Stimulated activated naive CD8-positive, alpha-beta T cell treated with anti-CD3 and anti-CD28 coated beads, Interleukin-15, Interleukin-2, amounts not matched to agents 100 U/mL and 50 U/mL, for 24 hours (primary cell): ENCODE measurements at regions not wholly inside any gene's neighbourhood (a gene's known extent, or its start where the extent isn't known, plus 50 kb on each side); places are given as distances from the start of the nearest gene placed in this dataset.

Experiments
- ATAC-seq: fragments of 150-1000 bp; cut with Tn5 transposase; one replicate; pipeline ENCODE4 v1.10.0; 2021
- DNase-seq: peaks from one replicate; pipeline ENCODE4 v3.0.0; 2021

- no peak for ATAC-seq
- no peak for DNase-seq
Observed at GRCh38 chr3:24596626-24597025, 102.0 kb upstream of the THRB start.

DNA sequence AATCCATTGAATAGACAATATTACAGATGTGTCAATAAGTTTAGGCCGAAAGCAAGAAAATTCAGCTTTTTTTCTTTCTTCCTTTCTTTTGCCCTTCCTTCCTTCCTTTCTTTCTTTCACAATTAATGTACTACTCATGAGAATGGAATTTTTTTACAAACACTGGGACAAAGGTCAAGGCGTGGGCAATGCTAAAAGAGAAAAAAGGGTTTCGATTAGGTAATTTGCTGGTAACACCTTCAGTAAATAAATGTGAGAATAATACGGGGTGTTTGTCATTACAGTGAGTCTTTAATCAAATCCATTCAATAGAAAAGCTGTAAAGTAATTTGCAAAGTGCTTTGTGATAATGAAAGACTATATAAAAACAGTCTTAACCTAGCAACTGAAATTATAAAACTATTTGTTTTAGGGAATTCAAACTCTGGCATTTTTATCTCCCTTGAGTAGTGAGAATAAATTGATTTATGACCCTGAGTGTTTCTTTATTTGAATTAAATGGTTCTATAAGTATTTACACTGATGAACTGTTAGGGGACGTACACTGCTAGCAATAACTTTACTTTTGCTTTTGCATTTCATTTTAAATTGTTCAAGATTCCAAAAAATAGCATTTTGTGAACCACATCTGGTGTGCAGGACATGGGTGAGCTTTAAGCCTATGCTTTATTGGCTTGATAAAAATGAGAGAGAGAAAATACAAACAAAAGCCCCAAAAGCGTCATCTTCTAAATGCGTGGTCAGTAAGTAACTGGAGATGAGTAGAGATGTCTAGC, 104.2 kb upstream of the THRB start:
- DNase-seq = no peak
- ATAC-seq = no peak

- no peak for ATAC-seq
- DNase-seq = no peak
Observed at GRCh38 chr3:24601066-24601939, 106.7 kb upstream of the THRB start.

- DNase-seq (no peak), ATAC-seq (no peak)
Observed at GRCh38 chr3:24604215-24604614, 109.6 kb upstream of the THRB start.

DNA sequence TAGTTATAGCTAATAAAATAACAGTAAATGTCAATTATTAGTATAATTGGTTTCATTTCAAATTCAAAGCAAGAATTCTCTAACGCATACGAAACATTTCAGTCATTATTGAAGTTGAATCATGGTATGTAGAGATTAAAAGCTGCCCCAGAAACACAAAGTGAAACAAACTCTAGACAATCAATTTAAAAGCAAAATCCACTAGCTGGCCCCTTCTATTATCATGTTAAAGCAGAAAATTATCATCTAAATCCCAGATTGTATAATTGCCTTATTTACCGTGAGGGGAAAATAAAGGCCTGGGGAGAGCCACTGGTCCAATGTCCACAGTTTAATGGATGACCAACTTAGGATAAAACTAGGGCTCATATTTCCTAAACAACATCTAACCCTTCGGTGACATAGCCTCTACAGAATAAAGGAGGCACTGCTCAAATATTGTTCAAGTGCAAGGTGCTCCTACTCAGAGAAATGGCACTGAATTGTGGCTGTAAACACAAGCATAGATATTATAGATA, 110.9 kb upstream of the THRB start:
- DNase-seq (no peak), ATAC-seq (no peak)

DNA sequence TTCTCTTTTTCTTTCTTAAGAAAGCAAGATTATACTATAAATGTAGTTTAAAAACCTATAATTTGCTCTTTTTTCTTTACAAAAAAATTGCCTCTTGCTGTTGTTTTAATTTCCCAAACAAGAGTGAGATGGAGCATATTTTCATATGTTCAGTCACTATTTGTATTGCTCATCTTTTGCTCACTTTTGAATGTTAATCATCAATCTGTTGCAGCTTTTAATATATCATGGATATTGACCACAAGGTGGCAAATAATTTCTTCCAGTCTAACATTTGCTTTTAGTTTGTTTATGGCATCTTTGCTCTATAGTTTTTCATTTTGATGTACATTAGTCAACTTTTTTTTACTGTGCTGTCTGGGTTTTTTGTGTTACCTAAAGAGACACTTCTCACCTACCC, 112.6 kb upstream of the THRB start:
- no peak for DNase-seq
- no peak for ATAC-seq

DNA sequence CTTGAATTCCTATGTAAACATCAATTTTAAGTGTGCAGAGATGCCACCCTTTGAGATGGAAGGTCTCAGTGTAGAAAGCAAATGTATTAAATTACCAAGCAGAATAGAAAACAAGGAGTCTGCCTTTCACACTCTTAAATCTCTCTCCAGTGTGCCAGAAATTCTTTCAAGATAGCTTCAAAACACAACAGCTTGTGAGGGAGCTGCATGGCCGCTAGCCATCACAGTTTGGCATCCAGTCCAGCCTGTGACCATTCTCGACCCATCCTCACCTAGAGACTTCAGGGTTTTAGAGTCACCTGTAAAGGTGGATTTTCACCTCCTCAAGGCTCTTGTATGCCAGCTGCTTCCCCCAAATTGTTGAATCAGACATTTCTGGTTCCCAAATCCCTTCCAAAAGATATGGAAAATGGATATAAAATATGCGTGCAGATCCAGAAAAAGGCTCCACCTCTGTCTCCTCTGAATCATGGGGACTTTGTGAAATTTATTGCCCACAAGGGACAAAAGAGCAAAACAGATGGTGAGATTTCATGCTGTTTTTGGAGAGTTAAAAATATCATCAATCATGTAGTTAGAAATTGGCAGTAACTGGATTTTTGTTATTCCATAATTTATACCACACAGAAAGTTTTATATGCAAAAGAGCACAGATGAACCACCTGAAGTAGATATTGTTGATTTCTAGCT, 114.2 kb upstream of the THRB start:
- ATAC-seq (no peak), DNase-seq (no peak)

DNA sequence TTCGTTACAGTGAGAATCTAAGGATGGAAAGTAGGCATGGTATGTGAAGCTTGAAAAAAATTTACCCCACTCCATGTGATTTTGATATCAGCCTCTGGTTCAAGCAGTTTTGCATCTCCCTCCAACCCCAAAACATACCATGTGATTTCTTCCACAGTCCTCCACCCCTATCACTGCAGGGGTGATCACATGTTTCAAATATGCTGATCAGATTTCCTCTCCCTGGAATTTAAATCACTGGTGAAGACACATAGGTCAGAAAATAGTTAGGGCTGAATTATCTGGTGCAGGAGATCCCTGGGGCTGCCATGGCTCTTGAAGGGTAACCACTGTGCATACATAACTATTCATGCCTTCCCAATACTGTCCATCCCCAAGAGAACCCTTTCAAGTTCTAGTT, 119.7 kb upstream of the THRB start:
- ATAC-seq (no peak), DNase-seq (no peak)

DNA sequence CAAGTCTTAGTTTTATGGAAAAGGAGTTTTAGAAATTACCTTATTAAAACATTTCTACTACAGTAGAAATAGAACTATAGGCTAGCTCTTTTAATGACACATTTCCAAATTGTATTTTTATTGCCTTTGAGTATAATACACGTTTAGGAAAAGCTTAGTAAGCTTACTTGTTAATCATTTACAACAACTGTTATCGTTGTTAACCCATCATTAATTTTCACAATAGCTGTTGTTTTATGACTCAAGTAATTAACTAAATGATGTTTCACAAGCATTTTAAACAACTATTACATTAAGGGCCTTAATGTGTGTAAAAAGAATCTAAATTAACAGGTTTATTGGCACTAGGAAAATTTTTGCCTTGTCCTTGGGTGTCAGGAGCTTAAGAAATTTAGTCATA, 120.5 kb upstream of the THRB start:
- ATAC-seq (no peak), DNase-seq (no peak)

DNA sequence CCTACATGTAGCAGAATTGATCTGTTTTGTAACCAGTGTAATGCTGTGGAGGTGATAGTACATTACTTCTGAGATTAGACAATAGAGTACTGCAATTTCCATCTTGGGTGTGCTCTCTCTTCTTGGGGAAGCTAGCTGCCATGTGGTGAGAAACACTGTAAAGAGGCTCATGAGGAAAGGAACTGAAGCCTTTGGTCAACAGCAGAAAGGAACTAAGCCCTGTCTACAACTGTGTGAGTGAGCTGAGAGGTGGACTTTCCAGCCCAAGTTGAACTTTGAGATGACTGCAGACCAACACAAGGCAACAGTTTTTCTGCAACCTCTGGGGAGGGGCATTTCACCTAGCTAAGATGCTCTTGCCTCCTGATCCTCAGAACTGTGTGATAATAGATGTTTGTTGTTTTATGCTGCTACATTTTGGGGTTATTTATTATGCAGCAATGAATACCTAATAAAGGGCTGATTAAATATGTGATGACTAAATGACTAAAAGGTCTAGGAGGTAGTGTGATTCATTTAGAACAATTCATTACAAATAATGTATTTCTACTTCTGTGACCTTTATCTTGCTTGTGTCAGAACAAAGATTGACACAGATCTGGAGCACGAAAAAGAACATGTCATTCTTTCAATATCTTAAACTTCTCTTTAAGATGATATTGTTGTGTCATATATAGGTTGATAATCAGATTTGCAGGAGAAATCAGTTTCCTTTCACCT, 121.6 kb upstream of the THRB start:
- ATAC-seq (no peak), DNase-seq (no peak)

GRCh38 chr3:24622138-24622537, 127.5 kb upstream of the THRB start:
- DNase-seq (no peak), ATAC-seq (no peak)

DNA sequence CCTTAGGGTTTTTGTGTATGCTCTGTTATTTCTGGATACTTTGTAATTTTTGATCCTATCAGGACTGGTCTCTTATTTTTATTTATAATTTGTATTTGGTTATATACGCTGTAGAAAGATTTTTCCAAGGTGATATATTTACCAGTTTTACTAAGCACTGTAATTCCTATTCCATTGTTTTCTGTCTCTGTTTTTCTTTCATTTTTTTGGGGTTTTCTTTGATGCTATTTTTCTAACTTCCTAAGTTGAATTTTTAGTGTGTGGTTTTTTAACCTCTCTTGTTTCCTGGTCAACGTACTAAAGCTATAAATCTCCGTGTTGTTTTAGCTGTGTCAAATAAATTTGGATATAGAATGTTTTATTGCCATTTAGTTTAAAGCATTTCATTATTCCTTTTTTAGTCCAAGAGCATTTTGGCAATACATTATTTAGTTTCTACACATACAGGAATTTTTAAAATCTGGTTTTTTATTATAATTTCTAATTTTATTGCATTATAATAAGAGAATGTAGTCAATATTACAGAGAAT, 128.1 kb upstream of the THRB start:
- DNase-seq = no peak
- ATAC-seq = no peak

GRCh38 chr3:24623657-24624056, 129.0 kb upstream of the THRB start:
- DNase-seq (no peak), ATAC-seq (no peak)

- DNase-seq (no peak), ATAC-seq (no peak)
Observed at GRCh38 chr3:24624938-24625681, 130.5 kb upstream of the THRB start.

- DNase-seq (no peak), ATAC-seq (no peak)
Observed at GRCh38 chr3:24628523-24629258, 134.0 kb upstream of the THRB start.

DNA sequence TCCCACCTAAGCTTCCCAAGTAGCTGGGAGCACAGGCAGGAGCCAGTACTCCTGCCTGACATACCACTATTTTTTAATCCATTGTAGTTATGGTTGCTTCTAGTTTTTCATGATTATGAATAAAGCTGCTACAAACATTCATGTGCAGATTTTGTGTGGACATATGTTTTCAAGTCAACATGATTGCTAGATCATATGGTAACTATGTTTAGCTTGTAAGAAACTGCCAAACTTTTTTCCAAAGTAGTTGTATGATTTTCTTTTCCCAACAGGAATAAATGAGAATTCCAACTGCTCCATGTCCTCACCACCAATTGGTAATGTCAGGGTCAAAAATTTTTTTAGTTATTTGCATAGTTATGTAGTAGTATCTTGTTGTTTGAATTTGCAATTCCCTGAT, 136.8 kb upstream of the THRB start:
- DNase-seq (no peak), ATAC-seq (no peak)

GRCh38 chr3:24639061-24639460, 144.4 kb upstream of the THRB start:
- DNase-seq (no peak), ATAC-seq (no peak)

- ATAC-seq (no peak), DNase-seq (no peak)
Observed at GRCh38 chr3:24639481-24640329, 145.1 kb upstream of the THRB start.

- ATAC-seq (no peak), DNase-seq (no peak)
Observed at GRCh38 chr3:24640330-24640877, 145.8 kb upstream of the THRB start.
